Neural progenitor cell (in vitro differentiated cells): ENCODE measurements at regions not wholly inside any gene's neighbourhood (a gene's known extent, or its start where the extent isn't known, plus 50 kb on each side); places are given as distances from the start of the nearest gene placed in this dataset.

ENCODE experiments used
- CTCF ChIP-seq: fragments of 200-600 bp; sonication (generic); IDR thresholded peaks from 2 replicates; pipeline ENCODE4 v1.5.1; 2017; ENCODE audit warnings: antibody characterized with exemption, mild to moderate bottlenecking
- EZH2 ChIP-seq: fragments of 200-600 bp; sonication (generic); IDR thresholded peaks from 2 replicates; pipeline ENCODE4 v1.6.1; 2017; ENCODE audit warnings: antibody characterized with exemption, mild to moderate bottlenecking, moderate library complexity
- EZH2phosphoT487 ChIP-seq: fragments of 200-600 bp; sonication (generic); IDR thresholded peaks from 2 replicates; pipeline ENCODE4 v1.6.1; 2017; ENCODE audit warnings: antibody characterized with exemption

DNA sequence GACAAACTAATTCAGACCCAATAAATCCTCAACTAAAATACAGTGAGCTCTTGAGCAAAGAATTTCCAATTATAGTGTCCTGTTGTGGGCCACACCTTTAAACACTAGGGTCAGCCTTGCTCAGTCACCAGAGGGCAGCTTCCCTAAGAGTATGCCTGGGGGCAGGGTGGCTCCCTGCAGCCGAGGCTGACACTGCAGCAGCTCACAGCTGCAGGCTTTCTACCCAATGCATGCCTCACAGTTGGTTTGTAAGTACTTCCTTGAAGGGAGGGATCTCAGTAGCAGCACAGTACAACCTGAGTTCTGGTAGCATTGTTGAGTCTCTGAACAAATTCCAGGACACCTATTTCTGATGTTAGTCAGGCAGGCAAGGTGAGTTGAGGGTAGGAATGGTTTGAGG, 335.6 kb downstream of the TUSC7 start:
- TF ChIP-seq EZH2 (no peak), EZH2phosphoT487 (no peak), CTCF (peak; percentile 32)
